HG02938 (cell line): ENCODE measurements at regions not wholly inside any gene's neighbourhood (a gene's known extent, or its start where the extent isn't known, plus 50 kb on each side); places are given as distances from the start of the nearest gene placed in this dataset.

Source experiments
- ATAC-seq: cut with Tn5 transposase; IDR thresholded peaks from one replicate; pipeline ENCODE4 v1.9.1; 2021; ENCODE audit warnings: mild to moderate bottlenecking, moderate library complexity; ENCODE audit not compliant: unreplicated experiment

DNA sequence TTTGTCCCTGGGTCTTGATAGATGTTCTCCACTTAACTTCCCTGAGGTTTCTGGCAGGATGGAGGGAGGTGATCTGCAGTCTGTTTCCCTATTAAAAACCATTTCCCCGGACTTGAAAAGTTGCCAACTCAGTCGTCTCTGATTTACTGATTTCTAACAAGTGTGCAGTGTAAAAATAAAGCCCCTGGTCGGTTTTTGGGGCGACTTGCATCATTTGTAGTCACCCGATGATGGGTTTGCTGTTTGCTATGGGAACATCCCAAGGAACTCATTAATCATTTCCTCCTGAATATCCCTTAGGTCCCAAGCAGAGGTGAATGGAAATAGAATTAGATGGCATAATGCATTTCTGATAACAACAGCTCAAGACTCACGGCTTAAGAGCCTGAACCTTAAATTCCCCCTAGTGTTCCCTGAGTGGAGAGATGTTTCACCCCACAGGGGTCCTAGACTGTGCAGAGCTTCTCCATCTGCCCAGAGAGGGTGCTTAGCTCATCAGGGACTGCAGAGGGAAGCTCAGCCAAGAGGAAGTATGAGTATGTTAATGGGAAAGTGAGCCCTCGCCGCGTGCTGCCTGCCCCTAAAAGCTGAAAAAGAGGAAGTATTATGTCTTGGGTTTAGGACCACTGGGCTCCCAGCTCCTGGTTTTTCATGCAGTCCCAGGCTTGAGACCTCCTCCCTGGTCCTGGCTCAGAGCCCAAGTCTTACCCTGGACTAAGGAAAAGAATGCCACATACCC is 115.1 kb upstream of the DAP start:
- no peak for ATAC-seq

GRCh38 chr5:10875201-10875768 is 114.3 kb upstream of the DAP start:
- no peak for ATAC-seq

- no peak for ATAC-seq
These were observed 113.5 kb upstream of the DAP start for GRCh38 chr5:10874541-10874940.

DNA sequence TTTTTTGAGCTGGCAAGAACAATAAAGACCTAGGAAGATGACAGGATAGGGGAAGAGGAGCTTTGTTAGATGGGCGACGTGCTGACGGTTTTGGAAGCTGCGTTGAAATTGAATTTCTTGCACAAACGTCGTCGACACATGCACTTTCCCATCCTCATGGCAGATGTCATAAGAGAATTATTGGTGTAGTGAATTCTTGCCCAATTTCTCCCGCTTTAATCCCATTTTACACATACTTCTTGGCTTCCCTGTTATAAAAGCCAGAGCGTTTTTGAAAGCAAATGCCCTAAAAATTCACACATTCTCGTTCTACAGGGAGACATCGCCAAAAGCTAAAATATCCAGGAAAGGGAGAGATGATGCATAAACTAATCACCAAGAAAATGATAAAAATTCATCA is 109.8 kb upstream of the DAP start:
- ATAC-seq, result no peak

DNA sequence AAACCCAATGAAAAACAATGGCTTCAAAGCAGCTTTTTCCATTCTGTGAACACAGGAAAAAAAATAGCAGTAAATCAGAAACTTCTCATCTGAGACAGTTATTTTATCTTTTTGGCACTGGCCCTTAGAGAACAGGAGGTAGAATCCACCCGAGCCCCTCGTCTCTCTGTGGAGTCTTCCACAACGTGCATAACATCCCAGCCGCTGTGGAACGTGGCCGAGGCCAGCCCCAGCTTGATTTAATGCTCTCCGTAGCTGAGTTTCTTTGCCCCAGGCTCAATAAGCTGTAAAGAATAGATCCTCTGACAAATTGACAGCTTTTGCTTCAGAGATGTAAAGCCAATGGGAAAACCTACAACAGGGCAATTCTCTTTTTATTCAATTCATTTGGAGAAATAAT is 107.9 kb upstream of the DAP start:
- ATAC-seq, result no peak

GRCh38 chr5:10867389-10868303 is 106.6 kb upstream of the DAP start:
- no peak for ATAC-seq

- ATAC-seq, result no peak
These were observed 105.9 kb upstream of the DAP start for GRCh38 chr5:10866913-10867312.

DNA sequence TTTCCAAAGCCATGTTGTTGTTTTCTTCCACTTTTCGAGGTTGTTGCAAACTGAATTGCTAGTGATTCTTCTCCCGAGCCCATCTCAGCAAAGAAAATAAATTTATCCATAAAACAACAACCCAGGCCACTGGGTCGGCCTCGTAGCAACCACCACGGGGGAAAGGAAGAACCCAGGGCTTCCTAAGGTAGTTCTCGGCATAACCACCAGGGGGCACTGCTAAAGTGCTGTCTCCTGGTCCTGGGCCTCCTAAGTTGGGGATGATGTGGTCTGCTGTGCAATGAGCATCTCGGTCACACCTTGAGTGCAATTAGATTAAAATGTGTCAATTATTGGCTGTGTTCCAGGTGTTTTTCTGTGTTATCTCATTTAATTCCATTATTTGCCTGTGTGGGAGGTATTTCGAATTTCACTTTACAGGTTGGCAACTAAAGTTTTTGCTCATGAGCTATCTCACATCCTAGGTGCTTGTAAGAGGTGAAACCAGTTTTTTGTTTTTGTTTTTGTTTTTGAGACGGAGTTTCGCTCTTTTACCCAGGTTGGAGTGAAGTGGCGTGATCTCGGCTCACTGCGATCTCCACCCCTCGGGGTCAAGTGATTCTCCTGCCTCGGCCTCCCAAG is 102.8 kb upstream of the DAP start:
- ATAC-seq, result peak; percentile 83

GRCh38 chr5:10862085-10862484 is 101.1 kb upstream of the DAP start:
- no peak for ATAC-seq

DNA sequence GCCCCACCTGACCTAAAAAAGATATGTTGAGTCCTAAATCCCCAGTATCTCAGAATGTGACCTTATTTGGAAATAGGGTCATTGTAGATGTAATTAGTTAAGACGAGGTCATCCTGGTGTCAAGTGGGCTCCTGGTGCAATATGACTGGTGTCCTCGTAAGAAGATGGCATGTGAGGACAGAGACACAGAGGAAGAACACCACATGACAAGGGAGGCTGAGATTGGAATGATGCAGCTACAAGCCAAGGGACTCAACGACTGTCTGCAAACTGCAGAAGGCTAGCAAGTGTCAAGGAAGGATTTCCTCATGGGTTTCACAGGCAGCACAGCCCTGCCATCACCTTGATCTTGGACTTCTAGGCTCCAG is 100.4 kb upstream of the DAP start:
- ATAC-seq, result no peak

- ATAC-seq, result no peak
These were observed 99.8 kb upstream of the DAP start for GRCh38 chr5:10860645-10861422.

DNA sequence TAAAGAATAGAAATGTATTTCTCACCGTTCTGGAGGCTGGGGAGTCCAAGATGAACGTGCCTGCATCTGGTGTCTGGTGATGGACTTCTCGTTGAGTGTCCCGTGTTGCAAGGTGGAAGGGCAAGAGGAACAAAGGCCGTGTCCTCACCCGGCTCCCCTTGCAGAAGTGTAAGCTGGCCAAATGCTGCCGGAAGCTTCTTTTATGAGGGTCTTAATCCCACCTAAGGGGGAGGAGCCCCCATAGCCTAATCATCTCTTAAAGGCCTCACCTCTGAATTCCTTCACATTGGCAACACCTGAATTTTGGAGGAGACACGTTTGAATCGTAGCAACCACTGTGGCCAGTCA is 99.1 kb upstream of the DAP start:
- no peak for ATAC-seq

DNA sequence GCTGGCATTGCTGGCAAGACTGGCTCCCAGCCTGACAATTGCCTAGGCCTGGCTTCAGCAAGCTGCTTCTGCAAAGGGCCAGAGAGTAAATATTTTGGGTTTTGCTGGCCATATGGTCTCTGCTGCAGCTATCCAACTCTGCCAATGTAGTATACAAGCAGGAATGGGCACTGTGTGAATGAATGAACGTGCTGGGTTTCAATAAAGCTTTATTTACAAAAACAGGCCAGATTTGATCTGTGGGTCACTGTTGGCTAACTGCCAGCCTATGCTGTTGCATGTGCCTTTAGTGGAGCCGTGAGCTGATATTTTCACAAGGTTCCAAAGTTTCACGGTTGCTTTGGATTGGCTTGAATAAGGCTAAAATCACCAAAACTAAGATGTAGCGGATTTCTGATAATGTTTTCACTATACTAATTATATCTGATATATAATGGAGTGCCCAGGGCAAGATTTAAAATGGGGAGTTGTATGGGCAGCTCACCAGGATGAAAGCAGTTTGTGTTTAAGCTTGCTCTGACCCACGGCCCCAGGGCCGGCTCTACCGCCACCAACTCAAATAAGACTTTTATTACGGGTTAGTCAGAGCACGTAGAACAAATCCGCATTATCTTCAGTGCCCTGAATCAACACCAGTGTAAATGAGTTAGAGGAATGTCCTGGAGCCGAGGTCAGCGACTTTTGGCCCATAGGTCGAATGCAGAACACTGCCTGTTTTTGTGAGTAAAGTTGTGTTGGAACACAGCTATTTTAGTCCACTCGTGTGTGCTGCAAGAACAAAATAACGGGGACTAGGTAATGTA is 98.6 kb upstream of the DAP start:
- ATAC-seq, result no peak

DNA sequence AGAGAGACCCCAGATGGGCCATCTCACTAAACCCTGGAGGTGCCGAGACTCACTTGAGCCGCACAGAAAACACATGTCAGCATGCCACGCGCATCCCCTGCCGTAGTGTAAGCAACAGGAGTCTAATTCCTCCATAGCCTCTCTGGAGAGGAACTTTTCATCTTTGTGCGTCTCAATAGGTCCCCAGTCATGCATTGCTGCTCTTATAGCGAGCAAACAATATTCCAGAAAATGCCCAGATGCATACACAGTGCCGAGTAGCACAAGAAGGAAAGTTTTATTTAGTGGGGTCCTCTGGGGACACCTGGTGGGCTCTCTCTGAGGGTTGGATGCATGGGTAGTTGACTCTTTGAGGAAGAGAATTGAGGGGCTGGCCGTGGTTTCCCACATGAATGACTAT is 97.9 kb upstream of the DAP start:
- ATAC-seq, result no peak

- no peak for ATAC-seq
These were observed 97.3 kb upstream of the DAP start for GRCh38 chr5:10858307-10858706.

GRCh38 chr5:10857338-10857733 is 96.3 kb upstream of the DAP start:
- no peak for ATAC-seq

DNA sequence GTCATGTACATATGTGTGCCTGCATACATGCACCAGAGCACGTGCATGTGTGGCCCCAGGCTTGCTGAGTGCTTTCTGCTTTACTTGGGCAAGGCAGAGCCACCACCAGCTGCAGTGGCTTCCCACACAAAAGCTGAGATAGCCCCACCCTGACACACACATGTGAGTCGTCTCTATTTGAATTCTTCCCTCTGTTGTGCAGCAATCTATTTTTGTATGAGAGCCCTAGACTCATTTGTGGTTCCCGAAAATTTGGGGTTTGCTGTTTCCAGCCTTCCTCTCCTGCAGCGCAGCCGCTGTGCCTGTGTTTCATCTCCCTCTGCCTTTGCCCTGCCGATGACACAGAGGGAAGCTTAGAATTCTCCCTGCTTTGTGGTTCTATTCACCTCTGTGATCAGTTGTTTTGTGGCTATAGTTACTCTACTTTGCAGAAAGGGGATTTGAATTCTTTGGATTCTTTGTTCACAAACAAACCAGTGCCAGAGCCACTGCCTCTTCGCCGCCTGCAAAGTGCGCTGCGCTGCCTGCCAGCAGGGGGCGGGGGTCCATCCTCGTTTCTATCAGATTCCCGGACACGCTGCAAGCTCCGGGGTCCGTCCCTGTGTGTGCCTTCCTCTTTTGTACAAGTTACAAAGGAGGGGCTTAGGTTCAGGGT is 95.8 kb upstream of the DAP start:
- no peak for ATAC-seq

DNA sequence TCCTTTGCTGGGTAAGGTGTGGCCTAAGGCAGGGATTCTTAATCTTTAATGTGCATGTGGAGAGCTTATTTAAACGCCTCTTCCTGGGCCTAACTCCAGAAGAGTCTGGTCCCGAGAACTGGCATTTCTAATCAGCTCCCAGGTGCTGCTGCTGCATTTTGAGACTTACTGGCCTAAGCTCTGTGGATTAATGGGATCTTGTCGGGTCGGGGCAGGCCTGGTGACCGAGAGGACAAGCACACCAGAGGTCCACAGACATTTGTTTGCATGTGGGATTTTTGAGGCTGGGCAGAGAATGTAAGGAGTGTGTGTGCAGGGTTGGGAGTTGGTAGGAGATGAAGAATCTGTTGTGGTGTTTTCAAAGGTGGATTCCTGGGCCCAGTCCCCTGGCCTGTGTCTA is 95.0 kb upstream of the DAP start:
- no peak for ATAC-seq

GRCh38 chr5:10854506-10855277 is 93.7 kb upstream of the DAP start:
- no peak for ATAC-seq
